Transverse colon (tissue), 4 donors: ENCODE measurements at regions not wholly inside any gene's neighbourhood (a gene's known extent, or its start where the extent isn't known, plus 50 kb on each side); places are given as distances from the start of the nearest gene placed in this dataset.

Experiments used
- EP300 ChIP-seq: sonication (generic); formaldehyde crosslinking; IDR thresholded peaks from one replicate; pipeline ENCODE4 v1.6.1; 2017; ENCODE audit warnings: antibody characterized with exemption, low read depth
- POLR2A ChIP-seq: fragments of 450-650 bp; IDR thresholded peaks from one replicate; pipeline ENCODE4 v1.6.1; 2016; ENCODE audit warnings: antibody characterized with exemption, mild to moderate bottlenecking, moderate library complexity
- POLR2AphosphoS5 ChIP-seq, 3 donors: sonication (generic); formaldehyde crosslinking; IDR thresholded peaks; one replicate each; pipeline ENCODE4 v1.6.1; 2016; ENCODE audit warnings: antibody characterized with exemption in 3 of 3
- TF ChIP-seq, protein P1 (sequence below), 5 experiments: fragments of 200-600 bp in 3 of 5; fragments of 450-650 bp in 2 of 5; sonication (generic) in 3 of 5; IDR thresholded peaks; 1 replicate in 2 of 5; 2 replicates in 3 of 5; pipeline ENCODE4 v1.5.1; 2016 to 2017; ENCODE audit warnings: antibody characterized with exemption in 5 of 5, inconsistent platforms in 3 of 5, mild to moderate bottlenecking in 2 of 5, moderate library complexity in 1 of 5

DNA sequence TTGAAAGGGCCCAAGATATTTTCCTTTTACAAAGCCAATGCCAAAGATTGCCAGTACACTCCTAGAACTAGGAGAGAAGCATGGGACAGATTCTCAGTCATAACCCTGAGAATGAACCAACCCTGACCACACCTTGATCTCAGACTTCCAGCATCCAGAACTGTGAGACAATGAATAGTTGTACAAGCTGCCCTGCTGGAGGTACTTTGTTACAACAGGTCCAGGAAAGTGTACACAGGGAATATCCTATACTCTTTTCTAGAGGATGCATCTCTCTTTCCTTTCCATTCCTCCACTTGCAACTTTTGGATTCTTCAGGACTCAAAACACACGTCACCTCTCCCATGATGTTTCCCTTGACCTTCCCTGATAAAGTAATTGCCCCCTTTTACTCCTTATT lies 325.7 kb downstream of the RFC3 start:
- TF ChIP-seq, protein P1, sequence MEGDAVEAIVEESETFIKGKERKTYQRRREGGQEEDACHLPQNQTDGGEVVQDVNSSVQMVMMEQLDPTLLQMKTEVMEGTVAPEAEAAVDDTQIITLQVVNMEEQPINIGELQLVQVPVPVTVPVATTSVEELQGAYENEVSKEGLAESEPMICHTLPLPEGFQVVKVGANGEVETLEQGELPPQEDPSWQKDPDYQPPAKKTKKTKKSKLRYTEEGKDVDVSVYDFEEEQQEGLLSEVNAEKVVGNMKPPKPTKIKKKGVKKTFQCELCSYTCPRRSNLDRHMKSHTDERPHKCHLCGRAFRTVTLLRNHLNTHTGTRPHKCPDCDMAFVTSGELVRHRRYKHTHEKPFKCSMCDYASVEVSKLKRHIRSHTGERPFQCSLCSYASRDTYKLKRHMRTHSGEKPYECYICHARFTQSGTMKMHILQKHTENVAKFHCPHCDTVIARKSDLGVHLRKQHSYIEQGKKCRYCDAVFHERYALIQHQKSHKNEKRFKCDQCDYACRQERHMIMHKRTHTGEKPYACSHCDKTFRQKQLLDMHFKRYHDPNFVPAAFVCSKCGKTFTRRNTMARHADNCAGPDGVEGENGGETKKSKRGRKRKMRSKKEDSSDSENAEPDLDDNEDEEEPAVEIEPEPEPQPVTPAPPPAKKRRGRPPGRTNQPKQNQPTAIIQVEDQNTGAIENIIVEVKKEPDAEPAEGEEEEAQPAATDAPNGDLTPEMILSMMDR (IDR thresholded peaks at IDR 0.05) = no peak
- TF ChIP-seq EP300 (no peak), POLR2A (no peak), POLR2AphosphoS5 (IDR thresholded peaks at IDR 0.05) (no peak)
